NCI-H1105 (cell line): ENCODE measurements at regions not wholly inside any gene's neighbourhood (a gene's known extent, or its start where the extent isn't known, plus 50 kb on each side); places are given as distances from the start of the nearest gene placed in this dataset.

Experiments used
- DNase-seq: peaks from one replicate; lab custom pipeline; 2025; lab: John Stamatoyannopoulos, UW

GRCh38 chr11:121688860-121689614 is 236.3 kb upstream of the SORL1-AS1 start:
- no peak for DNase-seq

- DNase-seq = no peak
Measured at GRCh38 chr11:121688055-121688491, 235.3 kb upstream of the SORL1-AS1 start.

- no peak for DNase-seq
Measured at GRCh38 chr11:121683791-121684190, 231.0 kb upstream of the SORL1-AS1 start.
